H1 (cell line): ENCODE measurements at regions not wholly inside any gene's neighbourhood (a gene's known extent, or its start where the extent isn't known, plus 50 kb on each side); places are given as distances from the start of the nearest gene placed in this dataset.

Experiments
- CTCF ChIA-PET: fragments of 300-600 bp; sonication (Branson Sonifier 250); formaldehyde crosslinking; loops from one replicate; lab custom pipeline; 2021; ENCODE audit not compliant: partially characterized antibody; lab: Charles Lee
- POLR2A ChIA-PET: fragments of 300-600 bp; sonication (Branson Sonifier 250); formaldehyde crosslinking; loops from one replicate; lab custom pipeline; 2021; ENCODE audit warnings: inconsistent platforms; ENCODE audit not compliant: partially characterized antibody; lab: Charles Lee
- DNase-seq, 2 experiments: peaks; one replicate each; pipeline versions ENCODE4 v3.0.0 to v3.0.0-alpha.2; 2010 to 2022; ENCODE audit warnings: low spot score in 2 of 2, low read depth in 1 of 2, mixed read lengths in 1 of 2
- FAIRE-seq: peaks from 2 replicates; lab custom pipeline; 2011; peaks lifted over from hg19 to GRCh38; lab: Jason Lieb, UNC
- H2AFZ ChIP-seq: 2 replicates; pipeline ENCODE4 v1.8.1; 2012; ENCODE audit warnings: low read length, inconsistent platforms
- H2AK5ac ChIP-seq: 2 replicates; pipeline ENCODE4 v1.6.1; 2013; ENCODE audit warnings: low read depth, low read length
- H2BK120ac ChIP-seq: replicated peaks from 2 replicates; pipeline ENCODE3; 2013; ENCODE audit warnings: low read depth, low read length, inconsistent platforms
- H2BK12ac ChIP-seq: 2 replicates; pipeline ENCODE4 v1.6.1; 2013; ENCODE audit warnings: low read depth, low read length
- H2BK15ac ChIP-seq: 2 replicates; pipeline ENCODE4 v1.6.1; 2013; ENCODE audit warnings: low read length
- H2BK20ac ChIP-seq: 2 replicates; pipeline ENCODE4 v1.6.1; 2013; ENCODE audit warnings: low read length
- H2BK5ac ChIP-seq: 2 replicates; pipeline ENCODE4 v1.6.1; 2013; ENCODE audit warnings: low read depth, low read length
- H3K14ac ChIP-seq: 2 replicates; pipeline ENCODE4 v1.6.1; 2013; ENCODE audit warnings: inconsistent platforms; ENCODE audit not compliant: insufficient read length
- H3K18ac ChIP-seq: 2 replicates; pipeline ENCODE4 v1.6.1; 2013; ENCODE audit warnings: low read length; ENCODE audit errors: extremely low read depth
- H3K23ac ChIP-seq: 2 replicates; pipeline ENCODE4 v1.6.1; 2013; ENCODE audit warnings: inconsistent platforms; ENCODE audit not compliant: insufficient read length
- H3K23me2 ChIP-seq: 2 replicates; pipeline ENCODE4 v1.6.1; 2013; ENCODE audit warnings: low read depth, low read length
- H3K27ac ChIP-seq: 2 replicates; pipeline ENCODE4 v1.6.1; 2011; ENCODE audit warnings: low read depth, low read length, inconsistent platforms
- H3K27me3 ChIP-seq, 4 experiments: replicated peaks in 1 of 4; 1 replicate in 1 of 4; 2 replicates in 3 of 4; pipeline versions ENCODE4 v1.6.1 to v1.8.1; 2011 to 2013; ENCODE audit warnings: low read length in 3 of 4, mild to moderate bottlenecking in 3 of 4, inconsistent platforms in 2 of 4, mixed read lengths in 2 of 4, moderate library complexity in 1 of 4; ENCODE audit not compliant: control insufficient read depth in 3 of 4, insufficient read depth in 3 of 4; ENCODE audit errors: extremely low read depth in 1 of 4
- H3K36me3 ChIP-seq, 4 experiments: 2 replicates each; pipeline versions ENCODE4 v1.6.1 to v1.8.1; 2011 to 2013; ENCODE audit warnings: mild to moderate bottlenecking in 4 of 4, low read length in 3 of 4, moderate library complexity in 2 of 4, control low read depth in 1 of 4, inconsistent platforms in 1 of 4; ENCODE audit not compliant: insufficient read depth in 4 of 4, control insufficient read depth in 2 of 4
- H3K4ac ChIP-seq: replicated peaks from 2 replicates; pipeline ENCODE3; 2013; ENCODE audit warnings: low read length, low read depth, mixed read lengths, inconsistent platforms; ENCODE audit not compliant: insufficient read length
- H3K4me1 ChIP-seq, 4 experiments: replicated peaks in 1 of 4; 1 replicate in 1 of 4; 2 replicates in 3 of 4; pipeline versions ENCODE4 v1.6.1 to v1.8.1; 2011 to 2013; ENCODE audit warnings: low read length in 3 of 4, inconsistent platforms in 2 of 4, mixed read lengths in 1 of 4; ENCODE audit not compliant: insufficient read depth in 4 of 4, control insufficient read depth in 3 of 4
- H3K4me2 ChIP-seq, 2 experiments: 2 replicates each; pipeline versions ENCODE4 v1.6.1 to v1.8.1; 2011 to 2013; ENCODE audit warnings: low read depth in 2 of 2, low read length in 2 of 2, control low read depth in 1 of 2, inconsistent platforms in 1 of 2, mild to moderate bottlenecking in 1 of 2; ENCODE audit not compliant: insufficient read depth in 1 of 2
- H3K4me3 ChIP-seq, 4 experiments: fragments of 200-600, 300-600 bp in 1 of 4; sonication (generic), shearing (Covaris generic), sonication (Bioruptor Twin) in 1 of 4; 2 replicates each; pipeline versions ENCODE4 v1.5.1 to v1.8.1; 2011 to 2016; ENCODE audit warnings: low read length in 4 of 4, low read depth in 3 of 4, control low read depth in 2 of 4, inconsistent platforms in 2 of 4, mild to moderate bottlenecking in 2 of 4, mixed read lengths in 1 of 4, moderate library complexity in 1 of 4; ENCODE audit not compliant: insufficient read depth in 2 of 4; ENCODE audit errors: extremely low read depth in 1 of 4
- H3K56ac ChIP-seq: replicated peaks from 2 replicates; pipeline ENCODE3; 2013; ENCODE audit warnings: low read depth, mild to moderate bottlenecking, mixed read lengths, low read length, inconsistent platforms; ENCODE audit not compliant: insufficient read length
- H3K79me1 ChIP-seq: 2 replicates; pipeline ENCODE4 v1.6.1; 2013; ENCODE audit warnings: low read depth, low read length, control low read depth
- H3K79me2 ChIP-seq, 2 experiments: 2 replicates each; pipeline versions ENCODE4 v1.6.1 to v1.8.1; 2012 to 2013; ENCODE audit warnings: low read length in 2 of 2, mild to moderate bottlenecking in 2 of 2, inconsistent platforms in 1 of 2; ENCODE audit not compliant: insufficient read depth in 2 of 2, control insufficient read depth in 1 of 2
- H3K9ac ChIP-seq, 4 experiments: replicated peaks in 1 of 4; 1 replicate in 1 of 4; 2 replicates in 3 of 4; pipeline versions ENCODE4 v1.6.1 to v1.8.1; 2011 to 2013; ENCODE audit warnings: low read depth in 3 of 4, low read length in 3 of 4, control low read depth in 2 of 4, mild to moderate bottlenecking in 2 of 4, moderate library complexity in 2 of 4, inconsistent platforms in 1 of 4; ENCODE audit errors: extremely low read depth in 1 of 4
- H3K9me3 ChIP-seq, 2 experiments: 2 replicates each; pipeline versions ENCODE4 v1.6.1 to v1.8.1; 2012 to 2013; ENCODE audit warnings: mild to moderate bottlenecking in 2 of 2, moderate library complexity in 2 of 2, control low read depth in 1 of 2, inconsistent platforms in 1 of 2, low read depth in 1 of 2, low read length in 1 of 2, mixed read lengths in 1 of 2; ENCODE audit not compliant: insufficient read depth in 2 of 2
- H4K20me1 ChIP-seq, 2 experiments: replicated peaks in 1 of 2; 2 replicates each; pipeline versions ENCODE3 to v1.8.1; 2011 to 2013; ENCODE audit warnings: inconsistent platforms in 2 of 2, low read length in 2 of 2, mild to moderate bottlenecking in 1 of 2; ENCODE audit not compliant: insufficient read depth in 2 of 2, control insufficient read depth in 1 of 2
- H4K5ac ChIP-seq: 2 replicates; pipeline ENCODE4 v1.6.1; 2013; ENCODE audit warnings: low read length, low read depth, mixed read lengths, inconsistent platforms; ENCODE audit not compliant: insufficient read length
- H4K8ac ChIP-seq: 2 replicates; pipeline ENCODE4 v1.8.0; 2013; ENCODE audit warnings: mild to moderate bottlenecking, moderate library complexity, low read length, inconsistent platforms; ENCODE audit not compliant: insufficient read depth; ENCODE audit errors: extremely low read depth
- H4K91ac ChIP-seq: replicated peaks from 2 replicates; pipeline ENCODE3; 2013; ENCODE audit warnings: low read length, mixed read lengths, inconsistent platforms; ENCODE audit not compliant: insufficient read length
- ATF2 ChIP-seq: IDR thresholded peaks from 2 replicates; pipeline ENCODE4 v1.6.1; 2012; ENCODE audit warnings: low read length, inconsistent platforms
- BACH1 ChIP-seq: IDR thresholded peaks from 2 replicates; pipeline ENCODE4 v1.6.1; 2012; ENCODE audit warnings: low read length, improper control_type of control experiment
- CBX8 ChIP-seq: fragments of 300-800, 300-1000 bp; sonication (generic); IDR thresholded peaks from 2 replicates; pipeline ENCODE4 v1.7.1; 2016; ENCODE audit warnings: low read depth, low read length, borderline replicate concordance
- CHD1 ChIP-seq: IDR thresholded peaks from 2 replicates; pipeline ENCODE4 v1.6.1; 2012; ENCODE audit warnings: low read depth, low read length, improper control_type of control experiment
- PHF8 ChIP-seq: fragments of 200-600 bp; sonication (generic); conservative IDR thresholded peaks from 2 replicates; pipeline ENCODE4 v1.7.1; 2012; ENCODE audit warnings: low read depth, mild to moderate bottlenecking, inconsistent platforms, low read length, moderate library complexity
- POU5F1 ChIP-seq: IDR thresholded peaks from 2 replicates; pipeline ENCODE4 v1.6.1; 2011; ENCODE audit warnings: low read depth, mild to moderate bottlenecking, low read length, moderate library complexity
- RAD21 ChIP-seq, 2 experiments: IDR thresholded peaks in 1 of 2; conservative IDR thresholded peaks in 1 of 2; 2 replicates each; pipeline ENCODE4 v1.6.1; 2011; ENCODE audit warnings: low read depth in 2 of 2, low read length in 2 of 2, improper control_type of control experiment in 1 of 2, inconsistent platforms in 1 of 2, mild to moderate bottlenecking in 1 of 2, moderate library complexity in 1 of 2
- RNF2 ChIP-seq: fragments of 200-900, 300-1000 bp; sonication (generic); IDR thresholded peaks from 2 replicates; pipeline ENCODE4 v1.7.1; 2016; ENCODE audit warnings: borderline replicate concordance, low read depth, mild to moderate bottlenecking, antibody characterized with exemption, low read length; ENCODE audit not compliant: poor library complexity, severe bottlenecking; ENCODE audit errors: missing control alignments
- SIX5 ChIP-seq: IDR thresholded peaks from 2 replicates; pipeline ENCODE4 v1.6.1; 2011; ENCODE audit warnings: mild to moderate bottlenecking, low read depth, low read length
- SP4 ChIP-seq: IDR thresholded peaks from 2 replicates; pipeline ENCODE4 v1.6.1; 2012; ENCODE audit warnings: low read length, inconsistent platforms
- ZNF274 ChIP-seq: IDR thresholded peaks from 2 replicates; pipeline ENCODE4 v1.7.0; 2012; ENCODE audit warnings: low read length, borderline replicate concordance; ENCODE audit errors: extremely low read depth
- WGBS, 2 experiments: shearing (Covaris generic) in 1 of 2; methylation state at CpG; one replicate each; pipeline versions ENCODE4 v1.1.6 to v1.1.7; 2013 to 2015; ENCODE audit warnings: low lambda C conversion rate in 2 of 2, mixed read lengths in 2 of 2, inconsistent platforms in 1 of 2, low coverage in 1 of 2, missing lambda C conversion rate in 1 of 2; ENCODE audit not compliant: insufficient replicate concordance in 2 of 2, insufficient coverage in 1 of 2, insufficient read length in 1 of 2; ENCODE audit errors: extremely low coverage in 1 of 2, missing lambda C conversion rate in 1 of 2; 5-methylcytosine and 5-hydroxymethylcytosine counted together

GRCh38 chr1:217063172-217063908, 340.1 kb upstream of the ESRRG start:
- DNase-seq (no peak), FAIRE-seq (no peak)
- Histone ChIP-seq H3K27me3 (no peaks in the 10 kb centered on the region), H2BK20ac (no peak overlapping the region), H3K23me2 (no peaks in the 10 kb centered on the region), H2BK120ac (no peak overlapping the region), H2AK5ac (no peak overlapping the region), H3K27ac (no peak overlapping the region), H3K4me2 (no peak overlapping the region), H3K36me3 (no peaks in the 10 kb centered on the region), H3K4me3 (no peak overlapping the region), H4K91ac (no peak overlapping the region), H3K56ac (no peak overlapping the region), H2BK5ac (no peak overlapping the region), H3K9ac (no peak overlapping the region), H2BK12ac (no peak overlapping the region), H4K8ac (no peak overlapping the region), H3K4ac (no peak overlapping the region), H3K9me3 (no peaks in the 10 kb centered on the region), H2BK15ac (no peak overlapping the region), H4K20me1 (no peaks in the 10 kb centered on the region), H2AFZ (peak overlapping the region; percentile 27; the same call in 1 of the 2 replicates), H3K4me1 (peaks cover 0 to 3% (median 0%) of the 10 kb centered on the region in 4 experiments; a peak in 1 of 7 replicates), H4K5ac (no peak overlapping the region), H3K14ac (no peak overlapping the region), H3K23ac (no peak overlapping the region), H3K79me2 (no peaks in the 10 kb centered on the region), H3K18ac (no peak overlapping the region), H3K79me1 (no peaks in the 10 kb centered on the region)
- ChIA-PET POLR2A (no interaction called here), CTCF (interaction anchor here (0.8 to 1.7 kb wide), 3 partner anchors 10 to 68 kb away, joined by 3 to 13 read pairs (median 3); no protein-coding TSS in a partner anchor)
- 88% methylated on average over 6 of the region's 6 CpGs; no CpG with 5 or more reads in 1 of the 2 experiments for WGBS, 2 experiments
- no peak for TF ChIP-seq RNF2
- TF ChIP-seq POU5F1: no peak
- TF ChIP-seq CBX8: no peak
- no peak for TF ChIP-seq PHF8
- TF ChIP-seq ZNF274: no peak
- TF ChIP-seq SIX5: no peak
- TF ChIP-seq RAD21 (IDR thresholded peaks at IDR 0.05 in 1 of 2, conservative IDR thresholded peaks at IDR 0.05 in 1 of 2; ENCODE audit: low read depth in 2 of 2, low read length in 2 of 2): no peak
- no peak for TF ChIP-seq CHD1
- TF ChIP-seq ATF2: no peak
- no peak for TF ChIP-seq BACH1
- TF ChIP-seq SP4: no peak
